CD4-positive, CD25-positive, alpha-beta regulatory T cell (primary cell): ENCODE measurements at regions not wholly inside any gene's neighbourhood (a gene's known extent, or its start where the extent isn't known, plus 50 kb on each side); places are given as distances from the start of the nearest gene placed in this dataset.

Experiments
- ATAC-seq, 2 donors: fragments of 150-1000 bp; cut with Tn5 transposase; one replicate each; pipeline ENCODE4 v1.10.0; 2021; ENCODE audit warnings: low read depth in 2 of 2, moderate number of reproducible peaks in 2 of 2, moderate library complexity in 1 of 2
- DNase-seq, 3 donors: peaks; one replicate each; pipeline versions ENCODE4 v3.0.0 to v3.0.0-alpha.2; 2012 to 2022; ENCODE audit warnings: mixed read lengths in 1 of 3
- H3K27ac ChIP-seq: one replicate; pipeline ENCODE4 v1.7.0; 2013; ENCODE audit warnings: mild to moderate bottlenecking, low read length; ENCODE audit not compliant: insufficient read depth, poor library complexity, severe bottlenecking
- H3K27me3 ChIP-seq: one replicate; pipeline ENCODE4 v1.7.0; 2013; ENCODE audit warnings: low read length; ENCODE audit not compliant: control insufficient read depth, insufficient read depth
- H3K36me3 ChIP-seq: one replicate; pipeline ENCODE4 v1.7.0; 2013; ENCODE audit warnings: mild to moderate bottlenecking, low read length, moderate library complexity; ENCODE audit not compliant: control insufficient read depth, insufficient read depth
- H3K4me1 ChIP-seq: 2 replicates; pipeline ENCODE4 v1.7.0; 2013; ENCODE audit warnings: mild to moderate bottlenecking, low read length; ENCODE audit not compliant: insufficient read depth, control insufficient read depth, poor library complexity, severe bottlenecking
- H3K4me3 ChIP-seq: one replicate; pipeline ENCODE4 v1.7.0; 2013; ENCODE audit warnings: low read depth, mild to moderate bottlenecking, low read length, moderate library complexity
- H3K9me3 ChIP-seq, 2 experiments: 1 replicate in 1 of 2; 2 replicates in 1 of 2; pipeline ENCODE4 v1.7.0; 2013; ENCODE audit warnings: low read length in 2 of 2, mild to moderate bottlenecking in 1 of 2, moderate library complexity in 1 of 2; ENCODE audit not compliant: control insufficient read depth in 2 of 2
- H3K27ac Mint-ChIP-seq, 3 donors: one replicate each; pipeline ENCODE4 v1.8.0; 2020 to 2022; ENCODE audit warnings: mild to moderate bottlenecking in 3 of 3, mixed read lengths in 3 of 3, moderate library complexity in 2 of 3
- H3K27me3 Mint-ChIP-seq: one replicate; pipeline ENCODE4 v1.8.0; 2022; ENCODE audit warnings: mild to moderate bottlenecking, mixed read lengths
- H3K36me3 Mint-ChIP-seq: one replicate; pipeline ENCODE4 v1.8.0; 2020; ENCODE audit warnings: mixed read lengths
- H3K4me1 Mint-ChIP-seq, 4 donors: one replicate each; pipeline ENCODE4 v1.8.0; 2020 to 2022; ENCODE audit warnings: mixed read lengths in 4 of 4, mild to moderate bottlenecking in 1 of 4
- H3K4me3 Mint-ChIP-seq, 4 donors: one replicate each; pipeline ENCODE4 v1.8.0; 2020 to 2022; ENCODE audit warnings: mild to moderate bottlenecking in 4 of 4, mixed read lengths in 4 of 4, moderate library complexity in 3 of 4
- H3K9me3 Mint-ChIP-seq, 7 donors: one replicate each; pipeline ENCODE4 v1.8.0; 2020 to 2022; ENCODE audit warnings: mixed read lengths in 7 of 7, mild to moderate bottlenecking in 3 of 7, moderate library complexity in 2 of 7

GRCh38 chr10:55398497-55398882, 597.5 kb upstream of the PCDH15 start:
- ATAC-seq: no peak
- H3K4me3 Mint-ChIP-seq: no peak overlapping the region
- Histone ChIP-seq H3K4me3 (no peak overlapping the region), H3K9me3 (no peaks in the 10 kb centered on the region), H3K36me3 (no peaks in the 10 kb centered on the region), H3K27ac (no peak overlapping the region), H3K4me1 (no peaks in the 10 kb centered on the region), H3K27me3 (no peaks in the 10 kb centered on the region)
- no peaks in the 10 kb centered on the region for H3K4me1 Mint-ChIP-seq
- no peaks in the 10 kb centered on the region for H3K36me3 Mint-ChIP-seq
- no peak overlapping the region for H3K27ac Mint-ChIP-seq
- DNase-seq: no peak
- peaks cover 0 to 10% (median 2%) of the 10 kb centered on the region in 7 donors for H3K9me3 Mint-ChIP-seq
- H3K27me3 Mint-ChIP-seq: no peaks in the 10 kb centered on the region

GRCh38 chr10:55397777-55398496, 596.9 kb upstream of the PCDH15 start:
- ATAC-seq (no peak), DNase-seq (no peak)
- Histone ChIP-seq H3K4me1 (no peaks in the 10 kb centered on the region), H3K36me3 (no peaks in the 10 kb centered on the region), H3K4me3 (no peak overlapping the region), H3K9me3 (no peaks in the 10 kb centered on the region), H3K27me3 (no peaks in the 10 kb centered on the region), H3K27ac (no peak overlapping the region)
- H3K36me3 Mint-ChIP-seq: no peaks in the 10 kb centered on the region
- H3K4me1 Mint-ChIP-seq: no peaks in the 10 kb centered on the region
- no peak overlapping the region for H3K4me3 Mint-ChIP-seq
- no peaks in the 10 kb centered on the region for H3K27me3 Mint-ChIP-seq
- no peak overlapping the region for H3K27ac Mint-ChIP-seq
- H3K9me3 Mint-ChIP-seq: peaks cover 0 to 10% (median 5%) of the 10 kb centered on the region in 7 donors

- no peak overlapping the region for H3K4me3 Mint-ChIP-seq
- Histone ChIP-seq H3K27ac (no peak overlapping the region), H3K9me3 (no peaks in the 10 kb centered on the region), H3K27me3 (no peaks in the 10 kb centered on the region), H3K36me3 (no peaks in the 10 kb centered on the region), H3K4me3 (no peak overlapping the region), H3K4me1 (no peaks in the 10 kb centered on the region)
- DNase-seq (no peak), ATAC-seq (no peak)
- H3K4me1 Mint-ChIP-seq: no peaks in the 10 kb centered on the region
- H3K36me3 Mint-ChIP-seq: no peaks in the 10 kb centered on the region
- peaks cover 0 to 20% (median 5%) of the 10 kb centered on the region in 7 donors for H3K9me3 Mint-ChIP-seq
- no peak overlapping the region for H3K27ac Mint-ChIP-seq
- no peaks in the 10 kb centered on the region for H3K27me3 Mint-ChIP-seq
Measured at GRCh38 chr10:55378196-55378595, 577.2 kb upstream of the PCDH15 start.

- Mint-ChIP-seq H3K9me3 (peaks cover 1 to 14% (median 4%) of the 10 kb centered on the region in 7 donors), H3K27me3 (no peaks in the 10 kb centered on the region), H3K4me1 (no peaks in the 10 kb centered on the region), H3K27ac (no peak overlapping the region), H3K36me3 (no peaks in the 10 kb centered on the region), H3K4me3 (no peak overlapping the region)
- Histone ChIP-seq H3K27me3 (no peaks in the 10 kb centered on the region), H3K27ac (no peak overlapping the region), H3K9me3 (no peaks in the 10 kb centered on the region), H3K36me3 (no peaks in the 10 kb centered on the region), H3K4me3 (no peak overlapping the region), H3K4me1 (no peaks in the 10 kb centered on the region)
- ATAC-seq (no peak), DNase-seq (no peak)
Measured at GRCh38 chr10:55374917-55375316, 573.9 kb upstream of the PCDH15 start.

DNA sequence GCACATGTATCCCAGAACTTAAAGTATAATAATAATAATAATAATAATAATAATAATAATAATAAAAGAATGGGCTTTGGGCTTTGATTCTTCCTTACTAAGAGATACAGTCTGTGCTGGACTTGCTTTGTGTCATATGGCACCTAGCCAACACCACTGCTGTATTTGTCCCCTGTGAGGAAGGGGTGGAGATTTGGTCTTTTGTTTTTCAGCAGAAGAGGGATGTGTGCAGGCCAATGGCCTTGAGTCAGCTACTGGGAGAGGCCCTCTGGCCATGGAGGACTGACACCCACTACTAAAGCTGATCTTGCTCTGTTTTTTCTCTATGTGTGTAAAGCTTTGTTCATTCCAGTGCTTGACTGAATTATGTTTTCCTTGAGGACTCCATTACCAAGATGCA, 573.0 kb upstream of the PCDH15 start:
- Mint-ChIP-seq H3K4me3 (no peak overlapping the region), H3K27me3 (no peaks in the 10 kb centered on the region), H3K27ac (no peak overlapping the region), H3K9me3 (peaks cover 0 to 14% (median 3%) of the 10 kb centered on the region in 7 donors), H3K4me1 (no peaks in the 10 kb centered on the region), H3K36me3 (no peaks in the 10 kb centered on the region)
- Histone ChIP-seq H3K4me3 (no peak overlapping the region), H3K36me3 (no peaks in the 10 kb centered on the region), H3K27me3 (no peaks in the 10 kb centered on the region), H3K27ac (no peak overlapping the region), H3K4me1 (no peaks in the 10 kb centered on the region), H3K9me3 (no peaks in the 10 kb centered on the region)
- no peak for DNase-seq
- no peak for ATAC-seq

DNA sequence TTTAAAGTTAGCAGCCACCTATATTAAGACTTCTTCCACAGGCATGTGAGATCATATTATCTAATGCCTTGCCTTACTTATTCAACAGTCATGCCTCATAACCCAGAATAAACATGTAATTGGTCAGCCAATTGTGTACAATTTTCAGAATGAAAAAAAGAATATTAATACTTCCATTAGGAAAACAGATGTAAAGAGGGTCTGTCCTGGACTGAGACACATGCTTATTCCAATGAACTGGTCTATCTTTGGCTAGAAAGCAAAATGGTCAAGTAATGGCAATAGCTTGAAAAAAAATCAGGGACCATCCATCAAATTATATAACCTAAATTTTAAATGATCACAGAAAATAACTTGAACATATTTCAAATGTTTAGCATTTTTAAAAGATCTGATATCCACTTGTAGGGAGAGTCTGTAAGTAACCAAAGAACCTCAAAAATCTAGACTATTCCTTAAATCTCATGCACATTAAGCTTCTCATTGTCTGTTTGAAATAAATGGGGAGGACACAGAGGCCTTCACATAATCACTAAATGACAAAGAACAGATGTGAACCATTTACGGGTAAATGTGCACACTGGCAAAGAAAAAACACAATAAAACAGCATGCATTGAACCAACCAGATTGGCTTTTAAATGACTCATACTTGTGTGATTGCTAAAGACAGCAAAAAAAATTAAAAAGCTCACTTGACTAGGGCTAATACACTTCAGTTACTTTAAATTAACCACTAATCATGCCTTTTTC, 568.8 kb upstream of the PCDH15 start:
- H3K4me1 Mint-ChIP-seq: no peaks in the 10 kb centered on the region
- ATAC-seq (no peak), DNase-seq (no peak)
- H3K27ac Mint-ChIP-seq: no peak overlapping the region
- Histone ChIP-seq H3K4me1 (no peaks in the 10 kb centered on the region), H3K9me3 (no peaks in the 10 kb centered on the region), H3K4me3 (no peak overlapping the region), H3K27ac (no peak overlapping the region), H3K27me3 (no peaks in the 10 kb centered on the region), H3K36me3 (no peaks in the 10 kb centered on the region)
- no peak overlapping the region for H3K4me3 Mint-ChIP-seq
- H3K36me3 Mint-ChIP-seq: no peaks in the 10 kb centered on the region
- H3K27me3 Mint-ChIP-seq: no peaks in the 10 kb centered on the region
- peaks cover 0 to 10% (median 3%) of the 10 kb centered on the region in 7 donors for H3K9me3 Mint-ChIP-seq

DNA sequence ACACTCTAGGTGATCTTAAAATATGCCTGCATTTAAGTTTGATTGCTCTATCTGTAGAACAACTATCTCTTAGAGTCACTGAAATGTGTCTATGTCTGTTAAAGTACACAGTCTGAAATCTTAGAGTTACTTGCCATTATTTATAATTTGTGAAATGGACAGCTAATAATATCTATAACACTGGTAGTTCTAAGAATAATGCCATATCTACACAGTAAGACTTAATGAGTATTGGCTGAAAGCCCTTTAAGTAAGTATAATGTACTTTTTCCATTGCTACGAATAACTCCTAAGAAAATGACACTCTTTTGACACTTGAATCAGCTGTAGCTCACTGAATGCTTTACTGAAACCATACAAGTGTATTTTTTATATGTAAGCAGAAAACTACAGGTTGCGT, 567.4 kb upstream of the PCDH15 start:
- DNase-seq (no peak), ATAC-seq (no peak)
- Histone ChIP-seq H3K4me1 (no peaks in the 10 kb centered on the region), H3K4me3 (no peak overlapping the region), H3K36me3 (no peaks in the 10 kb centered on the region), H3K27ac (no peak overlapping the region), H3K27me3 (no peaks in the 10 kb centered on the region), H3K9me3 (no peaks in the 10 kb centered on the region)
- H3K4me3 Mint-ChIP-seq: no peak overlapping the region
- H3K27ac Mint-ChIP-seq: no peak overlapping the region
- no peaks in the 10 kb centered on the region for H3K36me3 Mint-ChIP-seq
- no peaks in the 10 kb centered on the region for H3K27me3 Mint-ChIP-seq
- peaks cover 3 to 8% (median 4%) of the 10 kb centered on the region in 7 donors for H3K9me3 Mint-ChIP-seq
- no peaks in the 10 kb centered on the region for H3K4me1 Mint-ChIP-seq

DNA sequence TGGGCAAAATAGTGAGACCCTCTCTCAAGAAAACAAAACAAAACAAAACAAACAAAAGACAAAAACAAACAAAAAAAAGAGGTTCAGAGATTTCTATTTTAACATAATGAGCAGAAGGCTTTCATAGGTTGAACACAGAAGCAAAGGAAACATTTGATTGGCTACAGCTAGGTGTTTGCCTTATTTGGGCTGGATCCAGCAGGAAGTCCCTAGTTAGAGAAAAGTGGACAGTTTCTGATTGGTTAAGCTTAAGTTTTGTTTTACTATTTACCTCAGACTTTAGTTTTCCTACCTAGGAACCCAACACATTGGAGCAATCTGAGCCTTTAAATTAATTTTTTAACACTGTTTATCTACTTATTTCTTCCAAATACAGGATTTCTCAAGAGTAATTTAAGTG, 566.5 kb upstream of the PCDH15 start:
- H3K36me3 ChIP-seq: no peaks in the 10 kb centered on the region
- ATAC-seq (no peak), DNase-seq (no peak)
- H3K27ac Mint-ChIP-seq: no peak overlapping the region
- H3K4me3 Mint-ChIP-seq: no peak overlapping the region
- H3K27ac ChIP-seq: no peak overlapping the region
- H3K9me3 ChIP-seq: no peaks in the 10 kb centered on the region
- H3K4me1 ChIP-seq: no peaks in the 10 kb centered on the region
- no peaks in the 10 kb centered on the region for H3K27me3 ChIP-seq
- H3K27me3 Mint-ChIP-seq: no peaks in the 10 kb centered on the region
- peaks cover 2 to 13% (median 3%) of the 10 kb centered on the region in 7 donors for H3K9me3 Mint-ChIP-seq
- H3K4me3 ChIP-seq: no peak overlapping the region
- no peaks in the 10 kb centered on the region for H3K4me1 Mint-ChIP-seq
- H3K36me3 Mint-ChIP-seq: no peaks in the 10 kb centered on the region
